ENCODE measurements at regions not wholly inside any gene's neighbourhood (a gene's known extent, or its start where the extent isn't known, plus 50 kb on each side); places are given as distances from the start of the nearest gene placed in this dataset.

GRCh38 chr2:12424219-12424618, 292.5 kb upstream of the TRIB2 start:
- no peak for TF ChIP-seq CTCF (IDR thresholded peaks at IDR 0.05; ENCODE audit: low read depth, low read length, poor library complexity, severe bottlenecking)
- TF ChIP-seq EZH2phosphoT487 (IDR thresholded peaks at IDR 0.05; ENCODE audit: borderline replicate concordance, low read length), result no peak
